SK-N-SH (cell line): ENCODE measurements at regions not wholly inside any gene's neighbourhood (a gene's known extent, or its start where the extent isn't known, plus 50 kb on each side); places are given as distances from the start of the nearest gene placed in this dataset.
"Not testable (repeated sequence)": the region's sequence is repeated elsewhere in the genome, so short reads cannot be mapped to it uniquely, and the experiment has no call there.

Experiments
- CTCF ChIA-PET: fragments of 300-600, 350-600 bp; formaldehyde crosslinking; extraction: SDS; loops from one replicate; lab custom pipeline; 2021; lab: Yijun Ruan, JAX
- POLR2A ChIA-PET: fragments of 350-600 bp; sonication (Branson Sonifier 250); formaldehyde crosslinking; extraction: SDS; loops from one replicate; lab custom pipeline; 2020; ENCODE audit warnings: antibody characterized with exemption, inconsistent platforms; lab: Yijun Ruan, JAX
- DNase-seq: peaks from one replicate; pipeline ENCODE4 v3.0.0; 2012
- H2AFZ ChIP-seq: fragments of 200-600 bp; sonication (generic); 2 replicates; pipeline ENCODE4 v1.8.1; 2016; ENCODE audit warnings: antibody characterized with exemption, mild to moderate bottlenecking, low read depth
- H3F3A ChIP-seq: fragments of 200-600 bp; sonication (generic); replicated peaks from 2 replicates; pipeline ENCODE3; 2016; ENCODE audit warnings: antibody characterized with exemption, mild to moderate bottlenecking; ENCODE audit not compliant: insufficient read depth
- H3K27ac ChIP-seq, 2 experiments: fragments of 200-500 bp in 1 of 2; fragments of 200-600 bp in 1 of 2; sonication (Bioruptor generic) in 1 of 2; sonication (generic), shearing (Covaris generic) in 1 of 2; 2 replicates each; pipeline versions ENCODE4 v1.5.1 to v1.6.1; 2014 to 2016; ENCODE audit warnings: low read depth in 2 of 2, inconsistent platforms in 1 of 2, low read length in 1 of 2, mild to moderate bottlenecking in 1 of 2, mixed read lengths in 1 of 2
- H3K27me3 ChIP-seq: fragments of 200-600 bp; sonication (generic), shearing (Covaris generic); 2 replicates; pipeline ENCODE4 v1.6.1; 2016; ENCODE audit warnings: mixed run types; ENCODE audit not compliant: insufficient read depth
- H3K36me3 ChIP-seq, 2 experiments: fragments of 200-500 bp in 1 of 2; fragments of 200-600 bp in 1 of 2; sonication (Bioruptor generic) in 1 of 2; sonication (generic) in 1 of 2; replicated peaks in 1 of 2; 2 replicates each; pipeline versions ENCODE3 to v1.5.1; 2014 to 2016; ENCODE audit warnings: low read length in 1 of 2, mild to moderate bottlenecking in 1 of 2; ENCODE audit not compliant: insufficient read depth in 2 of 2, control insufficient read depth in 1 of 2
- H3K4me1 ChIP-seq, 2 experiments: fragments of 200-500 bp in 1 of 2; fragments of 200-600 bp in 1 of 2; sonication (Bioruptor generic) in 1 of 2; sonication (generic), shearing (Covaris generic) in 1 of 2; 2 replicates each; pipeline versions ENCODE4 v1.5.1 to v1.6.1; 2014 to 2016; ENCODE audit warnings: low read depth in 1 of 2, low read length in 1 of 2, mixed run types in 1 of 2; ENCODE audit not compliant: insufficient read depth in 2 of 2, control insufficient read depth in 1 of 2
- H3K4me2 ChIP-seq: fragments of 200-600 bp; sonication (generic), shearing (Covaris generic); 2 replicates; pipeline ENCODE4 v1.6.1; 2017; ENCODE audit warnings: mixed run types
- H3K4me3 ChIP-seq, 2 experiments: fragments of 200-500 bp in 1 of 2; fragments of 200-600 bp in 1 of 2; sonication (Bioruptor generic) in 1 of 2; sonication (generic), shearing (Covaris generic) in 1 of 2; 2 replicates each; pipeline versions ENCODE4 v1.5.1 to v1.8.1; 2014 to 2016; ENCODE audit warnings: low read depth in 2 of 2, inconsistent platforms in 1 of 2, low read length in 1 of 2, mild to moderate bottlenecking in 1 of 2, mixed read lengths in 1 of 2, moderate library complexity in 1 of 2
- H3K79me2 ChIP-seq: fragments of 200-600 bp; sonication (generic); 2 replicates; pipeline ENCODE4 v1.8.1; 2017; ENCODE audit warnings: mild to moderate bottlenecking; ENCODE audit not compliant: insufficient read depth
- H3K9ac ChIP-seq: fragments of 200-600 bp; sonication (generic); 2 replicates; pipeline ENCODE4 v1.6.1; 2017; ENCODE audit warnings: mixed run types
- H3K9me2 ChIP-seq: fragments of 200-600 bp; sonication (generic); 2 replicates; pipeline ENCODE4 v1.6.1; 2017; ENCODE audit warnings: mixed run types
- H3K9me3 ChIP-seq: fragments of 200-600 bp; sonication (generic); 2 replicates; pipeline ENCODE4 v1.6.1; 2017; ENCODE audit warnings: mixed run types, mild to moderate bottlenecking, moderate library complexity
- H4K20me1 ChIP-seq: fragments of 200-600 bp; sonication (generic); 2 replicates; pipeline ENCODE4 v1.6.1; 2017; ENCODE audit warnings: mild to moderate bottlenecking, mixed run types; ENCODE audit not compliant: insufficient read depth
- CHD2 ChIP-seq: fragments of 150-350 bp; IDR thresholded peaks from 2 replicates; pipeline ENCODE4 v1.6.1; 2018; ENCODE audit warnings: low read length; ENCODE audit not compliant: partially characterized antibody
- EZH2phosphoT487 ChIP-seq: fragments of 200-600 bp; sonication (generic); IDR thresholded peaks from 2 replicates; pipeline ENCODE4 v1.6.1; 2017; ENCODE audit warnings: low read depth, mixed run types, mild to moderate bottlenecking, antibody characterized with exemption, moderate library complexity, borderline replicate concordance
- FOSL2 ChIP-seq: IDR thresholded peaks from 2 replicates; pipeline ENCODE4 v1.4.0; 2012; ENCODE audit warnings: low read depth, mild to moderate bottlenecking, moderate library complexity, borderline replicate concordance
- FOXM1 ChIP-seq: IDR thresholded peaks from 2 replicates; pipeline ENCODE4 v1.4.0; 2012; ENCODE audit warnings: low read depth, mild to moderate bottlenecking
- IRF3 ChIP-seq: fragments of 150-350 bp; IDR thresholded peaks from 2 replicates; pipeline ENCODE4 v1.6.1; 2016; ENCODE audit warnings: mild to moderate bottlenecking, low read depth, low read length
- JUND ChIP-seq: IDR thresholded peaks from 2 replicates; pipeline ENCODE4 v1.4.0; 2012
- MXI1 ChIP-seq: IDR thresholded peaks from 2 replicates; pipeline ENCODE4 v1.6.1; 2012; ENCODE audit warnings: mild to moderate bottlenecking, low read depth, low read length, improper control_type of control experiment
- NFIC ChIP-seq: IDR thresholded peaks from 2 replicates; pipeline ENCODE4 v1.4.0; 2012; ENCODE audit warnings: borderline replicate concordance
- PBX3 ChIP-seq: IDR thresholded peaks from 2 replicates; pipeline ENCODE4; 2012
- REST ChIP-seq: IDR thresholded peaks from 2 replicates; pipeline ENCODE4 v1.6.1; 2012; ENCODE audit warnings: mild to moderate bottlenecking, low read depth, low read length, moderate library complexity
- TAF1 ChIP-seq: IDR thresholded peaks from 2 replicates; pipeline ENCODE4 v1.6.1; 2012; ENCODE audit warnings: low read depth, mild to moderate bottlenecking, low read length, moderate library complexity, borderline replicate concordance
- TCF12 ChIP-seq: IDR thresholded peaks from 2 replicates; pipeline ENCODE4 v1.4.0; 2012
- USF1 ChIP-seq: IDR thresholded peaks from 2 replicates; pipeline ENCODE4 v1.4.0; 2012; ENCODE audit warnings: low read depth, borderline replicate concordance
- WGBS: methylation state at CpG from one replicate; pipeline ENCODE4 v1.1.6; 2017; ENCODE audit warnings: low lambda C conversion rate; 5-methylcytosine and 5-hydroxymethylcytosine counted together

- TF ChIP-seq REST (no peak), USF1 (no peak), NFIC (no peak), MXI1 (no peak), FOSL2 (no peak), EZH2phosphoT487 (no peak), CHD2 (no peak), JUND (no peak)
Measured at GRCh38 chr12:90455756-90456155, 499.2 kb downstream of the CCER1 start (continued).

GRCh38 chr12:90449611-90450010 lies 505.4 kb downstream of the CCER1 start:
- no peak overlapping the region for H2AFZ ChIP-seq
- H3K9me3 ChIP-seq: no peaks in the 10 kb centered on the region
- no peaks in the 10 kb centered on the region for H4K20me1 ChIP-seq
- no peak overlapping the region for H3K27ac ChIP-seq
- CTCF ChIA-PET: interaction anchor here (0.9 to 1.1 kb wide), 3 partner anchors 10 to 405 kb away, joined by 3 to 4 read pairs (median 4); no protein-coding TSS in a partner anchor
- TF ChIP-seq PBX3: no peak
- no peak for TF ChIP-seq EZH2phosphoT487
- TF ChIP-seq FOXM1: no peak
- no peak for TF ChIP-seq IRF3
- TF ChIP-seq TCF12: no peak
- TF ChIP-seq USF1: no peak
- TF ChIP-seq TAF1: no peak
- TF ChIP-seq, all 33 proteins: peak for 0
- Histone ChIP-seq H3K79me2 (no peaks in the 10 kb centered on the region), H3K4me3 (no peak overlapping the region), H3K27me3 (no peaks in the 10 kb centered on the region), H3K9ac (no peak overlapping the region), H3K9me2 (no peaks in the 10 kb centered on the region), H3K36me3 (no peaks in the 10 kb centered on the region), H3F3A (no peaks in the 10 kb centered on the region), H3K4me1 (no peaks in the 10 kb centered on the region), H3K4me2 (no peak overlapping the region)
- POLR2A ChIA-PET: no interaction called here
- DNase-seq: no peak

GRCh38 chr12:90443466-90443865 lies 511.5 kb downstream of the CCER1 start:
- H3K4me2 ChIP-seq, H2AFZ ChIP-seq, H3K4me3 ChIP-seq, POLR2A ChIA-PET, H3K9me3 ChIP-seq, H3K4me1 ChIP-seq, H3K27me3 ChIP-seq, H3K9me2 ChIP-seq, DNase-seq, CTCF ChIA-PET, H3F3A ChIP-seq, H3K79me2 ChIP-seq, H3K36me3 ChIP-seq, H4K20me1 ChIP-seq, H3K27ac ChIP-seq, H3K9ac ChIP-seq: not testable (repeated sequence)
- 44% methylated on average over 7 of the region's 7 CpGs for WGBS
